ENCODE measurements at regions not wholly inside any gene's neighbourhood (a gene's known extent, or its start where the extent isn't known, plus 50 kb on each side); places are given as distances from the start of the nearest gene placed in this dataset.

DNA sequence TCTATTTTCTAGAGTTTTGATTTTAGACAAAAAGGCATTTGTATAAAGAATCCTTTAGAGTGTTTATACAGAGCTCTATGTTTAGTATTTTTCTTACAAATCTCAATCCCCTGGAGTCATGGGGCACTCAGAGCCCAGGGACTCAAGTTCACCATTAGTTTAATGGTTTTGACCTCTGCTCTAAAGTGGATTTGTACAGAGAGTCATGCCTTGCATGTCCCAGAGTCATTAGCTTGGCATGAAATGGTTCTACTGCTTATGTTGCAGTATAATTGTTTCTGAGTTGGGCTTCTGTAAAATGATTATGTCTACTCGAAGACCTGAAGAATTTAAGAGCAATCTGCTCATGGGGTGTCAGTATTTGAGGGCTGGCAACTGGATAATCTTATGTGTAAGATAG is 406.2 kb downstream of the DLEU7 start:
- Mint-ChIP-seq H3K27me3 (no peaks in the 10 kb centered on the region), H3K4me3 (no peak overlapping the region), H3K4me1 (no peaks in the 10 kb centered on the region), H3K9me3 (ENCODE audit: insufficient read depth) (no peaks in the 10 kb centered on the region), H3K27ac (no peak overlapping the region)
- intact Hi-C loops (cut with micrococcal nuclease), result no loop called here
- Histone ChIP-seq H3K4me3 (ENCODE audit: control extremely low read depth in 1 of 5, extremely low read depth in 1 of 5, insufficient read depth in 1 of 5, low read depth in 2 of 5, low read length in 4 of 5) (no peak overlapping the region), H3K27me3 (replicated peaks in 1 of 4; ENCODE audit: control extremely low read depth in 1 of 4, control insufficient read depth in 3 of 4, insufficient read depth in 4 of 4, low read length in 3 of 4) (no peaks in the 10 kb centered on the region), H3K36me3 (replicated peaks in 1 of 2; ENCODE audit: control extremely low read depth in 1 of 2, control insufficient read depth in 1 of 2, extremely low read depth in 1 of 2, insufficient read depth in 2 of 2, low read length in 1 of 2) (no peaks in the 10 kb centered on the region), H2AFZ (ENCODE audit: insufficient read depth, low read depth, low read length, poor library complexity, severe bottlenecking) (no peak overlapping the region), H3K4me2 (replicated peaks; ENCODE audit: low read depth, low read length, poor library complexity, severe bottlenecking) (no peak overlapping the region), H3K9me3 (ENCODE audit: control extremely low read depth in 1 of 3, control insufficient read depth in 2 of 3, insufficient read depth in 1 of 3, low read length in 2 of 3) (peaks cover 0 to 3% (median 1%) of the 10 kb centered on the region in 3 donors), H4K20me1 (ENCODE audit: control insufficient read depth, insufficient read depth, low read length, poor library complexity, severe bottlenecking) (no peaks in the 10 kb centered on the region), H3K4me1 (ENCODE audit: control insufficient read depth in 2 of 2, insufficient read depth in 2 of 2, low read length in 2 of 2) (no peaks in the 10 kb centered on the region), H3K27ac (ENCODE audit: low read length in 2 of 2) (no peak overlapping the region), H3K9ac (ENCODE audit: low read length) (no peak overlapping the region), H3K79me2 (ENCODE audit: control insufficient read depth, insufficient read depth, low read length) (no peaks in the 10 kb centered on the region)
- no peak for TF ChIP-seq EZH2 (IDR thresholded peaks at IDR 0.05; ENCODE audit: borderline replicate concordance, insufficient read depth, low read depth, low read length, poor library complexity, severe bottlenecking)
- TF ChIP-seq, protein P1, sequence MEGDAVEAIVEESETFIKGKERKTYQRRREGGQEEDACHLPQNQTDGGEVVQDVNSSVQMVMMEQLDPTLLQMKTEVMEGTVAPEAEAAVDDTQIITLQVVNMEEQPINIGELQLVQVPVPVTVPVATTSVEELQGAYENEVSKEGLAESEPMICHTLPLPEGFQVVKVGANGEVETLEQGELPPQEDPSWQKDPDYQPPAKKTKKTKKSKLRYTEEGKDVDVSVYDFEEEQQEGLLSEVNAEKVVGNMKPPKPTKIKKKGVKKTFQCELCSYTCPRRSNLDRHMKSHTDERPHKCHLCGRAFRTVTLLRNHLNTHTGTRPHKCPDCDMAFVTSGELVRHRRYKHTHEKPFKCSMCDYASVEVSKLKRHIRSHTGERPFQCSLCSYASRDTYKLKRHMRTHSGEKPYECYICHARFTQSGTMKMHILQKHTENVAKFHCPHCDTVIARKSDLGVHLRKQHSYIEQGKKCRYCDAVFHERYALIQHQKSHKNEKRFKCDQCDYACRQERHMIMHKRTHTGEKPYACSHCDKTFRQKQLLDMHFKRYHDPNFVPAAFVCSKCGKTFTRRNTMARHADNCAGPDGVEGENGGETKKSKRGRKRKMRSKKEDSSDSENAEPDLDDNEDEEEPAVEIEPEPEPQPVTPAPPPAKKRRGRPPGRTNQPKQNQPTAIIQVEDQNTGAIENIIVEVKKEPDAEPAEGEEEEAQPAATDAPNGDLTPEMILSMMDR (IDR thresholded peaks at IDR 0.05), result no peak
- WGBS (ENCODE audit: insufficient coverage), result 100% methylated on average over 1 of the region's 1 CpG
- DNase-seq (no peak), ATAC-seq (ENCODE audit: low read depth) (no peak)
- POLR2A ChIA-PET, result no interaction called here
- CTCF ChIA-PET, result no interaction called here

DNA sequence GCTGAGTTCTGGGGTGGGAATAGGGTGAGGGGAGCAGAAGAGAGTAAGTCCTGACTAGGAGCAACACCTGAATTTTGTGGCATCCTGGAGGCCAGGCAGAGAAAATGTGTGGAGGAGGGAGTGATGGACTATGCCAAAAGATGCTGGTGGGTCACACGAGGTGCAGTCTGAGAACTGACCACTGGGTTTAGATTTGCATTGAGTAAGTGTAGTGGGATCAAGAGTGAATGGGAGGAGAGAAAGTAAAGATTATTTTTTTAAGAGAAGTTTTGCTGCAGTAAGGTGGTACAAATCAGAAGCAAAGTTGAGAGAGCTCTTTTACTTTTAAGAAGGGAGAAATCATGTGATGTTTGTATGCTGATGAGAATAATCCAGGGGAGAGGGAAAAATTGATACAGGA is 405.1 kb downstream of the DLEU7 start:
- H3K27me3 ChIP-seq (replicated peaks in 1 of 4; ENCODE audit: control extremely low read depth in 1 of 4, control insufficient read depth in 3 of 4, insufficient read depth in 4 of 4, low read length in 3 of 4), result no peaks in the 10 kb centered on the region
- no peaks in the 10 kb centered on the region for H3K36me3 ChIP-seq (replicated peaks in 1 of 2; ENCODE audit: control extremely low read depth in 1 of 2, control insufficient read depth in 1 of 2, extremely low read depth in 1 of 2, insufficient read depth in 2 of 2, low read length in 1 of 2)
- H4K20me1 ChIP-seq (ENCODE audit: control insufficient read depth, insufficient read depth, low read length, poor library complexity, severe bottlenecking), result no peaks in the 10 kb centered on the region
- no peak overlapping the region for H3K27ac Mint-ChIP-seq
- ChIA-PET CTCF (no interaction called here), POLR2A (no interaction called here)
- no peaks in the 10 kb centered on the region for H3K79me2 ChIP-seq (ENCODE audit: control insufficient read depth, insufficient read depth, low read length)
- peaks cover 6 to 7% of the 10 kb centered on the region in 2 donors for H3K4me1 ChIP-seq (ENCODE audit: control insufficient read depth in 2 of 2, insufficient read depth in 2 of 2, low read length in 2 of 2)
- no peaks in the 10 kb centered on the region for H3K9me3 Mint-ChIP-seq (ENCODE audit: insufficient read depth)
- 92% methylated on average over 1 of the region's 1 CpG for WGBS (ENCODE audit: insufficient coverage)
- H3K4me2 ChIP-seq (replicated peaks; ENCODE audit: low read depth, low read length, poor library complexity, severe bottlenecking), result no peak overlapping the region
- DNase-seq, result no peak
- no peak for TF ChIP-seq EZH2 (IDR thresholded peaks at IDR 0.05; ENCODE audit: borderline replicate concordance, insufficient read depth, low read depth, low read length, poor library complexity, severe bottlenecking)
- TF ChIP-seq, protein P1 (IDR thresholded peaks at IDR 0.05), result no peak
- peaks cover 0 to 3% (median 1%) of the 10 kb centered on the region in 3 donors for H3K9me3 ChIP-seq (ENCODE audit: control extremely low read depth in 1 of 3, control insufficient read depth in 2 of 3, insufficient read depth in 1 of 3, low read length in 2 of 3)
- H3K4me1 Mint-ChIP-seq, result peaks cover 8% of the 10 kb centered on the region
- no peak overlapping the region for H3K4me3 Mint-ChIP-seq
- intact Hi-C loops (cut with micrococcal nuclease), result no loop called here
- no peak overlapping the region for H2AFZ ChIP-seq (ENCODE audit: insufficient read depth, low read depth, low read length, poor library complexity, severe bottlenecking)
- H3K27ac ChIP-seq (ENCODE audit: low read length in 2 of 2), result no peak overlapping the region
- no peak overlapping the region for H3K4me3 ChIP-seq (ENCODE audit: control extremely low read depth in 1 of 5, extremely low read depth in 1 of 5, insufficient read depth in 1 of 5, low read depth in 2 of 5, low read length in 4 of 5)
- no peak overlapping the region for H3K9ac ChIP-seq (ENCODE audit: low read length)
- ATAC-seq (ENCODE audit: low read depth), result no peak
- no peaks in the 10 kb centered on the region for H3K27me3 Mint-ChIP-seq
